NCI-H526 treated with DMSO at 0.1 percent for 48 hours (cell line): ENCODE measurements at regions not wholly inside any gene's neighbourhood (a gene's known extent, or its start where the extent isn't known, plus 50 kb on each side); places are given as distances from the start of the nearest gene placed in this dataset.

Experiments used
- DNase-seq: peaks from one replicate; lab custom pipeline; 2025; lab: John Stamatoyannopoulos, UW

GRCh38 chr4:1476140-1476513 lies 69.9 kb upstream of the NKX1-1 start:
- no peak for DNase-seq

- DNase-seq: no peak
Measured at GRCh38 chr4:1475277-1476139, 69.3 kb upstream of the NKX1-1 start.

GRCh38 chr4:1474126-1475090 lies 68.2 kb upstream of the NKX1-1 start:
- DNase-seq: no peak

- no peak for DNase-seq
Measured at GRCh38 chr4:1473718-1474117, 67.5 kb upstream of the NKX1-1 start.

- DNase-seq: no peak
Measured at GRCh38 chr4:1472911-1473518, 66.8 kb upstream of the NKX1-1 start.

- DNase-seq: no peak
Measured at GRCh38 chr4:1472148-1472797, 66.0 kb upstream of the NKX1-1 start.

GRCh38 chr4:1471443-1472147 lies 65.4 kb upstream of the NKX1-1 start:
- no peak for DNase-seq

- no peak for DNase-seq
Measured at GRCh38 chr4:1470816-1471442, 64.7 kb upstream of the NKX1-1 start.

GRCh38 chr4:1470393-1470670 lies 64.1 kb upstream of the NKX1-1 start:
- DNase-seq: no peak

GRCh38 chr4:1469607-1470392 lies 63.6 kb upstream of the NKX1-1 start:
- no peak for DNase-seq

- no peak for DNase-seq
Measured at GRCh38 chr4:1469043-1469442, 62.8 kb upstream of the NKX1-1 start.

- no peak for DNase-seq
Measured at GRCh38 chr4:1467581-1468458, 61.6 kb upstream of the NKX1-1 start.

- DNase-seq: no peak
Measured at GRCh38 chr4:1466863-1467165, 60.6 kb upstream of the NKX1-1 start.

GRCh38 chr4:1466034-1466862 lies 60.0 kb upstream of the NKX1-1 start:
- no peak for DNase-seq

GRCh38 chr4:1465173-1466033 lies 59.2 kb upstream of the NKX1-1 start:
- no peak for DNase-seq

- DNase-seq: no peak
Measured at GRCh38 chr4:1464581-1465171, 58.4 kb upstream of the NKX1-1 start.

- no peak for DNase-seq
Measured at GRCh38 chr4:1463927-1464540, 57.8 kb upstream of the NKX1-1 start.
